Neuronal stem cell (in vitro differentiated cells): ENCODE measurements at regions not wholly inside any gene's neighbourhood (a gene's known extent, or its start where the extent isn't known, plus 50 kb on each side); places are given as distances from the start of the nearest gene placed in this dataset.
A peak's percentile ranks its signal among the peaks of the same experiment; 100 is the strongest.

ENCODE experiments used
- DNase-seq: peaks from one replicate; pipeline ENCODE4 v3.0.0-alpha.2; 2013; ENCODE audit warnings: low spot score
- H2AFZ ChIP-seq: one replicate; pipeline ENCODE4 v1.6.1; 2013; ENCODE audit warnings: mild to moderate bottlenecking, low read length, inconsistent platforms
- H2AK5ac ChIP-seq: 2 replicates; pipeline ENCODE4 v1.6.1; 2013; ENCODE audit warnings: low read depth, mild to moderate bottlenecking, inconsistent platforms, low read length, moderate library complexity, mixed read lengths
- H2BK120ac ChIP-seq: 2 replicates; pipeline ENCODE4 v1.6.1; 2013; ENCODE audit warnings: low read depth, mild to moderate bottlenecking, inconsistent platforms, low read length, moderate library complexity, mixed read lengths
- H2BK12ac ChIP-seq: one replicate; pipeline ENCODE4 v1.6.1; 2013; ENCODE audit warnings: low read length, inconsistent platforms
- H2BK15ac ChIP-seq: 2 replicates; pipeline ENCODE4 v1.6.1; 2013; ENCODE audit warnings: mild to moderate bottlenecking, low read length, inconsistent platforms, mixed read lengths
- H2BK5ac ChIP-seq: one replicate; pipeline ENCODE4 v1.6.1; 2013; ENCODE audit warnings: inconsistent platforms, mild to moderate bottlenecking, low read length, moderate library complexity
- H3K14ac ChIP-seq: one replicate; pipeline ENCODE4 v1.6.1; 2013; ENCODE audit warnings: low read length, inconsistent platforms
- H3K18ac ChIP-seq: 2 replicates; pipeline ENCODE4 v1.6.1; 2013; ENCODE audit warnings: low read length, inconsistent platforms
- H3K23ac ChIP-seq: 2 replicates; pipeline ENCODE4 v1.6.1; 2013; ENCODE audit warnings: low read depth, mild to moderate bottlenecking, mixed read lengths, low read length, inconsistent platforms; ENCODE audit not compliant: poor library complexity
- H3K27ac ChIP-seq: replicated peaks from 3 replicates; pipeline ENCODE4 v1.5.1; 2013; ENCODE audit warnings: low read length, inconsistent platforms
- H3K27me3 ChIP-seq, 3 experiments: 2 replicates each; pipeline ENCODE4 v1.6.1; 2013; ENCODE audit warnings: low read length in 3 of 3, mild to moderate bottlenecking in 2 of 3, inconsistent platforms in 1 of 3, low read depth in 1 of 3, mixed read lengths in 1 of 3, moderate library complexity in 1 of 3; ENCODE audit not compliant: control insufficient read depth in 3 of 3, insufficient read depth in 3 of 3
- H3K36me3 ChIP-seq, 2 donors: replicated peaks in 1 of 2; 2 replicates each; pipeline ENCODE4 v1.6.1; 2013; ENCODE audit warnings: low read length in 2 of 2; ENCODE audit not compliant: control insufficient read depth in 2 of 2, insufficient read depth in 2 of 2
- H3K4ac ChIP-seq: 2 replicates; pipeline ENCODE4 v1.6.1; 2013; ENCODE audit warnings: inconsistent platforms, mild to moderate bottlenecking, low read length, moderate library complexity
- H3K4me1 ChIP-seq, 2 donors: 1 replicate in 1 of 2; 2 replicates in 1 of 2; pipeline ENCODE4 v1.6.1; 2013; ENCODE audit warnings: low read length in 2 of 2, low read depth in 1 of 2; ENCODE audit not compliant: control insufficient read depth in 2 of 2, insufficient read depth in 1 of 2
- H3K4me2 ChIP-seq: one replicate; pipeline ENCODE4 v1.6.1; 2013; ENCODE audit warnings: mild to moderate bottlenecking, low read length, inconsistent platforms; ENCODE audit not compliant: insufficient read depth, poor library complexity, severe bottlenecking
- H3K4me3 ChIP-seq, 2 donors: 2 replicates each; pipeline ENCODE4 v1.5.1; 2013; ENCODE audit warnings: low read length in 2 of 2, mild to moderate bottlenecking in 2 of 2, inconsistent platforms in 1 of 2, moderate library complexity in 1 of 2
- H3K79me1 ChIP-seq: one replicate; pipeline ENCODE4 v1.6.1; 2013; ENCODE audit warnings: low read depth, mild to moderate bottlenecking, inconsistent platforms, low read length, moderate library complexity
- H3K9ac ChIP-seq: one replicate; pipeline ENCODE4 v1.6.1; 2013; ENCODE audit warnings: mild to moderate bottlenecking, low read depth, low read length, inconsistent platforms; ENCODE audit not compliant: poor library complexity
- H3K9me3 ChIP-seq, 2 donors: replicated peaks in 1 of 2; 2 replicates each; pipeline versions ENCODE3 to v1.6.1; 2013; ENCODE audit warnings: low read length in 2 of 2, mild to moderate bottlenecking in 2 of 2, inconsistent platforms in 1 of 2, low read depth in 1 of 2, mixed read lengths in 1 of 2, moderate library complexity in 1 of 2; ENCODE audit not compliant: control insufficient read depth in 2 of 2, insufficient read depth in 1 of 2
- H4K8ac ChIP-seq: one replicate; pipeline ENCODE4 v1.6.1; 2013; ENCODE audit warnings: low read depth, mild to moderate bottlenecking, inconsistent platforms, low read length, moderate library complexity
- H4K91ac ChIP-seq: one replicate; pipeline ENCODE4 v1.6.1; 2013; ENCODE audit warnings: low read length, low read depth, mild to moderate bottlenecking, inconsistent platforms; ENCODE audit not compliant: poor library complexity
- WGBS, 2 donors: extraction: QIAGEN DNeasy Blood & Tissue Kit; methylation state at CpG; one replicate each; pipeline ENCODE4 v1.1.7; 2013; ENCODE audit warnings: missing lambda C conversion rate in 2 of 2, mixed read lengths in 1 of 2; ENCODE audit not compliant: insufficient read length in 2 of 2, insufficient replicate concordance in 1 of 2; ENCODE audit errors: extremely low coverage in 2 of 2; 5-methylcytosine and 5-hydroxymethylcytosine counted together

DNA sequence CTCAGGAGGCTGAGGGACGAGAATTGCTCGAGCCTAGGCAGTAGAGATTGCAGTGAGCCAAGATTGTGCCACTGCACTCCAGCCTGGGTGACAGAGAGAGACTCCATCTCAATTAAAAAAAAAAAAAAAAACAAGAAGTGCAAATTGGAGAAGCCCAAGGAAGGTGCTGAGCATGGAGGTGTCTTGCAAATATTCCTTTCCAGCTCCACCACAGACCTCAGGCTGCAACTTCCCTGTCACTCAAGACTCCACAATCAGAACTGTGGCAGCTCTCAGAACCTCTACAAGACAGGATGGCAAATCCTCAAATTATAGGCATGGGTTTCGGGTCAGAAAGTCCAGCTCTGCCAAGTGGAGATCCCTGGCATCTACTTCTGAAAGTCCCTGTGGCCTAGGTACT is 104.4 kb upstream of the TIAM1 start:
- H2AFZ ChIP-seq, result no peak overlapping the region
- H2BK120ac ChIP-seq, result no peak overlapping the region
- peaks cover 0 to 8% of the 10 kb centered on the region in 2 donors for H3K36me3 ChIP-seq
- peaks cover 0 to 6% of the 10 kb centered on the region in 2 donors for H3K9me3 ChIP-seq
- no peak overlapping the region for H3K4me3 ChIP-seq
- no peak for DNase-seq
- no peak overlapping the region for H3K4me2 ChIP-seq
- no peak overlapping the region for H2BK12ac ChIP-seq
- H2AK5ac ChIP-seq, result no peak overlapping the region
- no peak overlapping the region for H4K8ac ChIP-seq
- H3K9ac ChIP-seq, result no peak overlapping the region
- peak overlapping the region; percentile 57 for H2BK5ac ChIP-seq
- H3K4ac ChIP-seq, result no peak overlapping the region
- H3K23ac ChIP-seq, result no peak overlapping the region
- no peaks in the 10 kb centered on the region for H3K27me3 ChIP-seq
- no peak overlapping the region for H3K27ac ChIP-seq
- H3K79me1 ChIP-seq, result no peaks in the 10 kb centered on the region
- no peak overlapping the region for H3K18ac ChIP-seq
- H4K91ac ChIP-seq, result no peak overlapping the region
- H3K14ac ChIP-seq, result no peak overlapping the region
- no CpG with 5 or more reads among the region's 3 CpGs for WGBS, 2 donors
- H2BK15ac ChIP-seq, result no peak overlapping the region
- peaks cover 0 to 4% of the 10 kb centered on the region in 2 donors for H3K4me1 ChIP-seq

DNA sequence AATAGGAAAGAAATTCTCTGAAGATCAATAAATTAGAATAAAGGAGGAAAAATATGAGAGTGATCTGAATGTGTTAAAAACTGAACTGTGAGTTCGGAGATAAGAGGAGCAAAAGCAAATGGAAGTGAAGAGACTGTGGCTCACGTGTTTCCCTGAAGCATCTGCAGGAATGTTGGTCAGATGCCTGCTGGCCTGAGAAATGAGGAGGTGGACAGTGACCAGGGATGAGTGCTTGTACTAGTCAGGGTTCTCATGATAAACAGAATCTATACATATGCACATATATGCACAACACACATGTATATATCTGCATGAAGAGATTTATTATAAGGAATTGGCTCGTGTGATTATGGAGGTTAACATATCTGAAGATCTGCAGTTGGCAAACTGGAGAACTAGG is 103.4 kb upstream of the TIAM1 start:
- H3K18ac ChIP-seq, result no peak overlapping the region
- no peak overlapping the region for H4K91ac ChIP-seq
- no peaks in the 10 kb centered on the region for H3K27me3 ChIP-seq
- H3K9me3 ChIP-seq, result peaks cover 0 to 2% of the 10 kb centered on the region in 2 donors
- no peak overlapping the region for H3K4ac ChIP-seq
- no peak overlapping the region for H3K9ac ChIP-seq
- no peak overlapping the region for H3K14ac ChIP-seq
- peaks cover 0 to 4% of the 10 kb centered on the region in 2 donors for H3K4me1 ChIP-seq
- no peak overlapping the region for H2BK15ac ChIP-seq
- H3K23ac ChIP-seq, result no peak overlapping the region
- H3K36me3 ChIP-seq, result peaks cover 0 to 8% of the 10 kb centered on the region in 2 donors
- no peak overlapping the region for H3K4me2 ChIP-seq
- H2AK5ac ChIP-seq, result no peak overlapping the region
- no peak overlapping the region for H2BK5ac ChIP-seq
- H4K8ac ChIP-seq, result no peak overlapping the region
- H3K79me1 ChIP-seq, result no peaks in the 10 kb centered on the region
- no CpG with 5 or more reads among the region's 3 CpGs for WGBS, 2 donors
- H2BK120ac ChIP-seq, result no peak overlapping the region
- H3K27ac ChIP-seq, result no peak overlapping the region
- no peak overlapping the region for H2AFZ ChIP-seq
- H2BK12ac ChIP-seq, result no peak overlapping the region
- no peak for DNase-seq
- H3K4me3 ChIP-seq, result no peak overlapping the region

- no peak overlapping the region for H3K18ac ChIP-seq
- no peak overlapping the region for H4K91ac ChIP-seq
- H3K4me2 ChIP-seq, result no peak overlapping the region
- no peak overlapping the region for H3K4me3 ChIP-seq
- no peak overlapping the region for H2BK5ac ChIP-seq
- H3K27me3 ChIP-seq, result no peaks in the 10 kb centered on the region
- H3K23ac ChIP-seq, result no peak overlapping the region
- H2BK120ac ChIP-seq, result no peak overlapping the region
- no peak overlapping the region for H3K14ac ChIP-seq
- H2AFZ ChIP-seq, result no peak overlapping the region
- no peak overlapping the region for H3K9ac ChIP-seq
- H3K4me1 ChIP-seq, result peaks cover 0 to 4% of the 10 kb centered on the region in 2 donors
- no peak overlapping the region for H2BK12ac ChIP-seq
- peaks cover under 1 to 5% of the 10 kb centered on the region in 2 donors for H3K9me3 ChIP-seq
- H4K8ac ChIP-seq, result no peak overlapping the region
- H2BK15ac ChIP-seq, result no peak overlapping the region
- H3K27ac ChIP-seq, result no peak overlapping the region
- no peak overlapping the region for H2AK5ac ChIP-seq
- H3K4ac ChIP-seq, result no peak overlapping the region
- no peak for DNase-seq
- H3K79me1 ChIP-seq, result peaks cover under 1% of the 10 kb centered on the region
- WGBS, 2 donors, result no CpG with 5 or more reads among the region's 8 CpGs
- peaks cover 0 to 5% of the 10 kb centered on the region in 2 donors for H3K36me3 ChIP-seq
These were observed 102.3 kb upstream of the TIAM1 start for GRCh38 chr21:31446226-31446855.

- no peak overlapping the region for H3K23ac ChIP-seq
- no peak overlapping the region for H3K4ac ChIP-seq
- no peak overlapping the region for H3K4me2 ChIP-seq
- no peak overlapping the region for H3K4me3 ChIP-seq
- H3K27me3 ChIP-seq, result no peaks in the 10 kb centered on the region
- no peak overlapping the region for H3K27ac ChIP-seq
- no peak overlapping the region for H2AK5ac ChIP-seq
- H2BK12ac ChIP-seq, result no peak overlapping the region
- H2AFZ ChIP-seq, result no peak overlapping the region
- H2BK120ac ChIP-seq, result no peak overlapping the region
- no peak overlapping the region for H3K14ac ChIP-seq
- H3K9ac ChIP-seq, result no peak overlapping the region
- peaks cover 2% of the 10 kb centered on the region for H3K79me1 ChIP-seq
- H2BK15ac ChIP-seq, result no peak overlapping the region
- peaks cover 3 to 8% of the 10 kb centered on the region in 2 donors for H3K9me3 ChIP-seq
- peaks cover 0 to 3% of the 10 kb centered on the region in 2 donors for H3K4me1 ChIP-seq
- H4K91ac ChIP-seq, result no peak overlapping the region
- DNase-seq, result no peak
- no peak overlapping the region for H2BK5ac ChIP-seq
- peaks cover 3 to 8% of the 10 kb centered on the region in 2 donors for H3K36me3 ChIP-seq
- H3K18ac ChIP-seq, result no peak overlapping the region
- H4K8ac ChIP-seq, result no peak overlapping the region
- no CpG with 5 or more reads among the region's 4 CpGs for WGBS, 2 donors
These were observed 101.1 kb upstream of the TIAM1 start for GRCh38 chr21:31445137-31445536.
